Naive thymus-derived CD4-positive, alpha-beta T cell (primary cell): ENCODE measurements at regions not wholly inside any gene's neighbourhood (a gene's known extent, or its start where the extent isn't known, plus 50 kb on each side); places are given as distances from the start of the nearest gene placed in this dataset.
"Not testable (repeated sequence)": the region's sequence is repeated elsewhere in the genome, so short reads cannot be mapped to it uniquely, and the experiment has no call there.

Experiments used
- ATAC-seq: fragments of 150-1000 bp; cut with Tn5 transposase; 2 replicates; pipeline ENCODE4 v1.10.0; 2021; ENCODE audit warnings: mild to moderate bottlenecking, moderate library complexity
- CTCF ChIA-PET: fragments of 350-600 bp; sonication (Branson Sonifier 250); formaldehyde crosslinking; loops from one replicate; lab custom pipeline; 2021; ENCODE audit warnings: antibody characterized with exemption; lab: Charles Lee
- POLR2A ChIA-PET: fragments of 350-600 bp; sonication (Branson Sonifier 250); formaldehyde crosslinking; loops from one replicate; lab custom pipeline; 2021; ENCODE audit warnings: antibody characterized with exemption, inconsistent platforms; lab: Charles Lee
- DNase-seq, 9 donors: peaks; one replicate each; pipeline versions ENCODE4 v3.0.0 to v3.0.0-alpha.2; 2020 to 2022; ENCODE audit warnings: mixed read lengths in 1 of 9
- H3K27ac ChIP-seq: one replicate; pipeline ENCODE4 v1.7.0; 2013; ENCODE audit warnings: mild to moderate bottlenecking, low read depth, low read length, moderate library complexity
- H3K27me3 ChIP-seq, 2 donors: one replicate each; pipeline ENCODE4 v1.7.0; 2013; ENCODE audit warnings: low read length in 2 of 2, mild to moderate bottlenecking in 2 of 2, moderate library complexity in 2 of 2; ENCODE audit not compliant: control insufficient read depth in 2 of 2, insufficient read depth in 2 of 2
- H3K36me3 ChIP-seq, 3 experiments: 1 replicate in 2 of 3; 2 replicates in 1 of 3; pipeline ENCODE4 v1.7.0; 2013; ENCODE audit warnings: low read length in 3 of 3, mild to moderate bottlenecking in 3 of 3, moderate library complexity in 1 of 3; ENCODE audit not compliant: insufficient read depth in 3 of 3, control insufficient read depth in 2 of 3
- H3K4me1 ChIP-seq, 2 donors: one replicate each; pipeline ENCODE4 v1.7.0; 2013; ENCODE audit warnings: low read length in 2 of 2, mild to moderate bottlenecking in 2 of 2, moderate library complexity in 1 of 2; ENCODE audit not compliant: control insufficient read depth in 2 of 2, insufficient read depth in 2 of 2
- H3K4me3 ChIP-seq: 2 replicates; pipeline ENCODE4 v1.7.0; 2013; ENCODE audit warnings: mild to moderate bottlenecking, low read length
- H3K9me3 ChIP-seq, 3 experiments: 1 replicate in 2 of 3; 2 replicates in 1 of 3; pipeline ENCODE4 v1.7.0; 2013; ENCODE audit warnings: low read length in 3 of 3; ENCODE audit not compliant: control insufficient read depth in 2 of 3
- H3K27ac Mint-ChIP-seq, 9 donors: one replicate each; pipeline ENCODE4 v1.8.0; 2020 to 2022; ENCODE audit warnings: mixed read lengths in 9 of 9, mild to moderate bottlenecking in 8 of 9, moderate library complexity in 5 of 9, inconsistent platforms in 2 of 9
- H3K27me3 Mint-ChIP-seq, 5 donors: one replicate each; pipeline ENCODE4 v1.8.0; 2021 to 2022; ENCODE audit warnings: mixed read lengths in 5 of 5, mild to moderate bottlenecking in 1 of 5
- H3K36me3 Mint-ChIP-seq, 5 donors: one replicate each; pipeline ENCODE4 v1.8.0; 2020 to 2022; ENCODE audit warnings: mixed read lengths in 5 of 5, mild to moderate bottlenecking in 3 of 5, inconsistent platforms in 1 of 5
- H3K4me1 Mint-ChIP-seq, 7 donors: one replicate each; pipeline ENCODE4 v1.8.0; 2020 to 2022; ENCODE audit warnings: mixed read lengths in 7 of 7, mild to moderate bottlenecking in 3 of 7, inconsistent platforms in 1 of 7
- H3K4me3 Mint-ChIP-seq, 10 donors: one replicate each; pipeline ENCODE4 v1.8.0; 2020 to 2022; ENCODE audit warnings: mild to moderate bottlenecking in 10 of 10, mixed read lengths in 10 of 10, moderate library complexity in 6 of 10, inconsistent platforms in 2 of 10
- H3K9me3 Mint-ChIP-seq, 11 donors: one replicate each; pipeline ENCODE4 v1.8.0; 2020 to 2022; ENCODE audit warnings: mixed read lengths in 11 of 11, mild to moderate bottlenecking in 4 of 11, inconsistent platforms in 1 of 11, moderate library complexity in 1 of 11
- intact Hi-C, 2 donors: fragments of 100-400 bp; cut with micrococcal nuclease; formaldehyde crosslinking; loops; one replicate each; pipeline ENCODE4 v1.15.1; 2023

DNA sequence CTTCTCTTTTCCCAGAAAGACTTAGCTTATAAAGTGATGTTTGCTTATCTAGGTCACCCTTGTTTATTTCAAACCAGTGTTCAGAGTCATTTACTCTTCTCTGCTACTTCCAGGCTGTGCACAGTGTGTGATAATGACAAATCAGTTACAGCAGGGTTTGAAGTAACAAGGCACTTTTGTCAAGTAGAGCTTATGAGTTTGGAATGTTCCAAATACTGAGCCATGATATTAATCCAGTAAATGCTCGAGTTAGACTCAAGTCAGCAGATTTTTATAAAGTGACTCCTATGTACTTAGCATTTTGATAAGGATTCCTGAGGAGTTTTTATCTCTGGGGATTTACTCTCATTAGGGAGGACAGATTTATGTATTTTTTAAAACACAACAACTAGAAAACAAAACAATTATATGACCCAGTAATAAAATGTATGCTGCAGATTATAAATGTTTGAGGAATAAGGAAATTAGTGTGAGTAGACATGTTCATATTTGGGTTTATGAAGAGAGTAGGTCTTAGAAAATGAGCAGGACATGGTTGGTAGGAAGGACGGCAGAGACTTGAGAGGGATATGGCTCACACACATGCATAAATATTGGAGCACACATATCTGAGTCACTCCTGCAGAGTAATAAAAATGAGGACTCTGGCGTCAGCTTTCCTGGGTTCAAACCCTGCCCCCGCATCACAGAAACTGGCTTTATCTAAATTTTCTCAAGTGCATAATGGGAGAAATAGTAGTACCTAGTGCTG lies 271.2 kb downstream of the FBXO8 start:
- ChIA-PET POLR2A (no interaction called here), CTCF (no interaction called here)
- intact Hi-C loops = no loop called here

DNA sequence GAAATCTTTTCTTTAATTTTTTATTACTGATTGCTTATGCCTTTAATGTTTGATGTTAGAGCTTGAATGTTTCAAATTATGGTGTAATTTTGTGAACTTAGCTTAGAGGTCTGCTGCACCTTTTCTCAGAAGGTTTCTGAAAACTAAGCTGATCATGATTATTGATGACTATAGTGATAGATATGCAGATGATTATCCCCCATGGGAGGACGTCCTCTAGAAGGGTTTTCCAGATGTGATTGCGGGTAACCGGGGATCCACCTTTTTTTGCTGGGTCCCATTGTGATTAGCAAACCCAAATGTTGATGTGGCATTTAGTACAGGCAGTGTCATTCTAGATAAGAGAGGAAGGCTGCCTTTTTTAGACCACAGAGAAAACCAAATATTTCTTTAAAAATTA lies 272.9 kb downstream of the FBXO8 start:
- no peak overlapping the region for H3K27ac Mint-ChIP-seq
- ChIA-PET POLR2A (no interaction called here), CTCF (no interaction called here)
- DNase-seq (no peak), ATAC-seq (no peak)
- H3K36me3 ChIP-seq = no peaks in the 10 kb centered on the region
- no peaks in the 10 kb centered on the region for H3K4me1 ChIP-seq
- no peak overlapping the region for H3K27ac ChIP-seq
- no peaks in the 10 kb centered on the region for H3K4me1 Mint-ChIP-seq
- H3K27me3 Mint-ChIP-seq = peaks cover 0 to 16% (median 5%) of the 10 kb centered on the region in 5 donors
- no peaks in the 10 kb centered on the region for H3K27me3 ChIP-seq
- intact Hi-C loops = no loop called here
- H3K36me3 Mint-ChIP-seq = no peaks in the 10 kb centered on the region
- no peak overlapping the region for H3K4me3 ChIP-seq
- H3K9me3 ChIP-seq = no peaks in the 10 kb centered on the region
- H3K9me3 Mint-ChIP-seq = peaks cover 0 to 4% (median 0%) of the 10 kb centered on the region in 11 donors
- H3K4me3 Mint-ChIP-seq = no peak overlapping the region

More for the DNA sequence above, 271.2 kb downstream of the FBXO8 start:
- Mint-ChIP-seq H3K36me3 (no peaks in the 10 kb centered on the region), H3K4me1 (no peaks in the 10 kb centered on the region), H3K27me3 (peaks cover 0 to 10% (median 5%) of the 10 kb centered on the region in 5 donors), H3K4me3 (no peak overlapping the region), H3K9me3 (peaks cover 0 to 4% (median 0%) of the 10 kb centered on the region in 11 donors), H3K27ac (no peak overlapping the region)
- H3K4me3 ChIP-seq = no peak overlapping the region
- H3K27ac ChIP-seq = no peak overlapping the region
- ATAC-seq (no peak), DNase-seq (no peak)
- H3K9me3 ChIP-seq = no peaks in the 10 kb centered on the region
- no peaks in the 10 kb centered on the region for H3K36me3 ChIP-seq
- no peaks in the 10 kb centered on the region for H3K27me3 ChIP-seq
- no peaks in the 10 kb centered on the region for H3K4me1 ChIP-seq

DNA sequence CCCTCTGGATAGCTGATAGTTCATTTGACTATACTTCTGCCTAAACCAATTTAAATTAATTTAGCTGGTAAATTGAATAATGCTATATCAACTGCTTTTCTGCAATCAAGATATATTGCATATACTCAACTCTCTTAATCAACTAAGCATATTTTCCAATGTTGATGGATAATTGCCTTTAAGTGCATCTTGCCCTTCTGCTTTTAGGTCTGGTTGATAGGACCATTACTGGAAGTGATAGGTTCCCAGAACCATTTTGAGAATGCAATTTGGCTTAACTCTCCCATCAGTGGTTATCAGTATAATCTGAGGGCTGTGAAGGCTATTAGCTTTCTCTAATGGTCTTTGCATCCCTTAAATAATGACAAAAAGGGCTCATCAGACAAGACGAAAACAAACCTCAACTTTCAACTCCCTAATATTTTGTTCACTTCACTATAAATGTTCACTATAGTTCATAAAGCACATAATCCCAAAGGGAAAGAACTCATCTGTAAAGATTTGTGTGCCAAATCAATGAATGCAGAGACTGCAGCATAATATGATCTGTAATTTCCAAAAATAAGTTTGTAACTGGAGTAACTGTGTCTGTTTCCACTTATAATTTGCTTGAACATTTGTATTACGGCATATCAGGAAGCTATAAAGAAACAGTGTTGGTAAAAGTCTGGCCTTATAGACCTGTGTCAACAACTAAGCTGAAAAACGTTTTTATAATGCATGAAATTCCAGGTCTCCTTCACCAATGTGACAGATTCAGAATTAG lies 273.6 kb downstream of the FBXO8 start:
- no peaks in the 10 kb centered on the region for H3K27me3 ChIP-seq
- DNase-seq (no peak), ATAC-seq (no peak)
- no peaks in the 10 kb centered on the region for H3K36me3 ChIP-seq
- Mint-ChIP-seq H3K27ac (no peak overlapping the region), H3K36me3 (no peaks in the 10 kb centered on the region), H3K9me3 (peaks cover 0 to 4% (median 0%) of the 10 kb centered on the region in 11 donors), H3K4me3 (no peak overlapping the region), H3K27me3 (peaks cover 0 to 12% (median 5%) of the 10 kb centered on the region in 5 donors), H3K4me1 (no peaks in the 10 kb centered on the region)
- CTCF ChIA-PET = no interaction called here
- H3K9me3 ChIP-seq = no peaks in the 10 kb centered on the region
- POLR2A ChIA-PET = no interaction called here
- H3K4me1 ChIP-seq = no peaks in the 10 kb centered on the region
- no peak overlapping the region for H3K27ac ChIP-seq
- no peak overlapping the region for H3K4me3 ChIP-seq
- intact Hi-C loops = no loop called here

GRCh38 chr4:174005422-174005821 lies 278.0 kb downstream of the FBXO8 start:
- CTCF ChIA-PET = interaction anchor here (0.7 kb wide), 1 partner anchor 313 kb away, joined by 3 read pairs; no protein-coding TSS in a partner anchor

GRCh38 chr4:173998471-173999144 lies 284.9 kb downstream of the FBXO8 start:
- no peak for DNase-seq
- H3K4me3 ChIP-seq = no peak overlapping the region
- Mint-ChIP-seq H3K9me3 (peaks cover 0 to 5% (median 0%) of the 10 kb centered on the region in 11 donors), H3K36me3 (no peaks in the 10 kb centered on the region), H3K27ac (no peak overlapping the region), H3K4me1 (peaks cover 0 to 2% (median 0%) of the 10 kb centered on the region in 7 donors), H3K4me3 (no peak overlapping the region), H3K27me3 (no peaks in the 10 kb centered on the region)
- no peak for ATAC-seq
- intact Hi-C loops = no loop called here
- no peaks in the 10 kb centered on the region for H3K4me1 ChIP-seq
- no peaks in the 10 kb centered on the region for H3K36me3 ChIP-seq
- ChIA-PET POLR2A (no interaction called here), CTCF (no interaction called here)
- H3K9me3 ChIP-seq = no peaks in the 10 kb centered on the region
- H3K27me3 ChIP-seq = no peaks in the 10 kb centered on the region
- H3K27ac ChIP-seq = no peak overlapping the region

More at GRCh38 chr4:174005422-174005821, 278.0 kb downstream of the FBXO8 start:
- intact Hi-C loops = no loop called here
- Histone ChIP-seq H3K36me3 (no peaks in the 10 kb centered on the region), H3K4me3 (no peak overlapping the region), H3K9me3 (no peaks in the 10 kb centered on the region), H3K4me1 (no peaks in the 10 kb centered on the region), H3K27me3 (no peaks in the 10 kb centered on the region), H3K27ac (no peak overlapping the region)
- DNase-seq (no peak), ATAC-seq (no peak)
- no peaks in the 10 kb centered on the region for H3K36me3 Mint-ChIP-seq
- H3K4me3 Mint-ChIP-seq = no peak overlapping the region
- H3K4me1 Mint-ChIP-seq = no peaks in the 10 kb centered on the region
- peaks cover 0 to 12% (median 0%) of the 10 kb centered on the region in 5 donors for H3K27me3 Mint-ChIP-seq
- H3K27ac Mint-ChIP-seq = no peak overlapping the region
- H3K9me3 Mint-ChIP-seq = peaks cover 0 to 4% (median 0%) of the 10 kb centered on the region in 11 donors
- POLR2A ChIA-PET = no interaction called here

DNA sequence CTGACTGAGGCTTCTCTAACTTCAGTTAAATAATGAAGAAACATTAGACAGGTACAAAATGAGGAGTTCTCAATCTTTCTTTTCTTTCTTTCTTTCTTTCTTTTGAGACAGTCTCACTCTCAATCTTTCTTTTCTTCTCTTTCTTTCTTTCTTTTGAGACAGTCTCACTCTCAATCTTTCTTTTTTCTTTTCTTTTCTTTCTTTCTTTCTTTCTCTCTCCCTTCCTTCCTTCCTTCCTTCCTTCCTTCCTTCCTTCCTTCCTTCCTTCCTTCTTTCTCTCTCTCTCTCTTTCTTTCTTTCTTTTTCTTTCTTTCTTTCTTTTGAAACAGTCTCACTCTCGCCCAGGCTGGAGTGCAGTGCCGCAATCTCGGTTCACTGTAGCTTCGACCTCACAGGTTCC lies 287.7 kb downstream of the FBXO8 start:
- H3K4me1 Mint-ChIP-seq, H3K36me3 Mint-ChIP-seq, intact Hi-C loops, CTCF ChIA-PET, DNase-seq, H3K9me3 ChIP-seq, H3K27ac Mint-ChIP-seq, POLR2A ChIA-PET, H3K27ac ChIP-seq, H3K36me3 ChIP-seq, H3K4me3 ChIP-seq, H3K27me3 ChIP-seq, H3K9me3 Mint-ChIP-seq, H3K4me3 Mint-ChIP-seq, H3K4me1 ChIP-seq, H3K27me3 Mint-ChIP-seq, ATAC-seq: not testable (repeated sequence)
